ENCODE measurements at regions not wholly inside any gene's neighbourhood (a gene's known extent, or its start where the extent isn't known, plus 50 kb on each side); places are given as distances from the start of the nearest gene placed in this dataset.
"Not testable (repeated sequence)": the region's sequence is repeated elsewhere in the genome, so short reads cannot be mapped to it uniquely, and the experiment has no call there.

- no peak for TF ChIP-seq ISL1 (CRISPR knock-in tag; IDR thresholded peaks at IDR 0.05)
- no peak for TF ChIP-seq PPARA (CRISPR knock-in tag; IDR thresholded peaks at IDR 0.05; ENCODE audit: borderline replicate concordance)
- TF ChIP-seq CREB5 (CRISPR knock-in tag; IDR thresholded peaks at IDR 0.05; ENCODE audit: low read depth) = no peak
- no peak for TF ChIP-seq OSR1 (CRISPR knock-in tag; IDR thresholded peaks at IDR 0.05)
Observed at GRCh38 chr9:92206488-92206887, 87.0 kb downstream of the IARS1 start (continued).

- not testable (repeated sequence) for ATAC-seq
Observed at GRCh38 chr9:92203887-92204286, 88.7 kb upstream of the SPTLC1 start.

GRCh38 chr9:92198237-92198636 is 83.0 kb upstream of the SPTLC1 start:
- not testable (repeated sequence) for ATAC-seq

- TF ChIP-seq TOX (CRISPR knock-in tag; IDR thresholded peaks at IDR 0.05; ENCODE audit: borderline replicate concordance) (no peak), ZNF8 (CRISPR knock-in tag; IDR thresholded peaks at IDR 0.05) (no peak), OSR1 (CRISPR knock-in tag; IDR thresholded peaks at IDR 0.05) (no peak), RARB (CRISPR knock-in tag; IDR thresholded peaks at IDR 0.05) (no peak), ESRRG (CRISPR knock-in tag; IDR thresholded peaks at IDR 0.05) (no peak), CREB5 (CRISPR knock-in tag; IDR thresholded peaks at IDR 0.05; ENCODE audit: low read depth) (no peak), PATZ1 (CRISPR knock-in tag; IDR thresholded peaks at IDR 0.05; ENCODE audit: borderline replicate concordance) (no peak), POU6F1 (CRISPR knock-in tag; IDR thresholded peaks at IDR 0.05; ENCODE audit: borderline replicate concordance, low read depth) (no peak)
- no peak for ATAC-seq
Observed at GRCh38 chr9:92196909-92197308, 81.7 kb upstream of the SPTLC1 start.

GRCh38 chr9:92196400-92196799 is 81.2 kb upstream of the SPTLC1 start:
- ATAC-seq = no peak
- TF ChIP-seq RARB (CRISPR knock-in tag; IDR thresholded peaks at IDR 0.05) (no peak), ZC3H10 (CRISPR knock-in tag; IDR thresholded peaks at IDR 0.05) (no peak), ESRRG (CRISPR knock-in tag; IDR thresholded peaks at IDR 0.05) (no peak)

GRCh38 chr9:92191801-92192200 is 76.6 kb upstream of the SPTLC1 start:
- TF ChIP-seq PPARA (CRISPR knock-in tag; IDR thresholded peaks at IDR 0.05; ENCODE audit: borderline replicate concordance) (no peak), CSDC2 (CRISPR knock-in tag; IDR thresholded peaks at IDR 0.05) (no peak), ESRRG (CRISPR knock-in tag; IDR thresholded peaks at IDR 0.05) (no peak), GLIS3 (CRISPR knock-in tag; IDR thresholded peaks at IDR 0.05) (no peak), OSR1 (CRISPR knock-in tag; IDR thresholded peaks at IDR 0.05) (no peak), ZNF565 (CRISPR knock-in tag; conservative IDR thresholded peaks at IDR 0.05; ENCODE audit: low read depth) (no peak), TCF4 (CRISPR knock-in tag; IDR thresholded peaks at IDR 0.05; ENCODE audit: borderline replicate concordance) (no peak), PATZ1 (CRISPR knock-in tag; IDR thresholded peaks at IDR 0.05; ENCODE audit: borderline replicate concordance) (no peak), CSRNP3 (CRISPR knock-in tag; IDR thresholded peaks at IDR 0.05) (no peak)
- ATAC-seq = no peak

Data from SK-N-SH treated with all-trans-retinoic acid at 6 μM for 48 hours (cell line).